Right hindlimb (tissue), 1 donor: ENCODE measurements at regions not wholly inside any gene's neighbourhood (a gene's known extent, or its start where the extent isn't known, plus 50 kb on each side); places are given as distances from the start of the nearest gene placed in this dataset.
"Not testable (repeated sequence)": the region's sequence is repeated elsewhere in the genome, so short reads cannot be mapped to it uniquely, and the experiment has no call there.

Source experiments
- DNase-seq: peaks from one replicate; pipeline ENCODE4 v3.0.0-alpha.2; 2018

DNA sequence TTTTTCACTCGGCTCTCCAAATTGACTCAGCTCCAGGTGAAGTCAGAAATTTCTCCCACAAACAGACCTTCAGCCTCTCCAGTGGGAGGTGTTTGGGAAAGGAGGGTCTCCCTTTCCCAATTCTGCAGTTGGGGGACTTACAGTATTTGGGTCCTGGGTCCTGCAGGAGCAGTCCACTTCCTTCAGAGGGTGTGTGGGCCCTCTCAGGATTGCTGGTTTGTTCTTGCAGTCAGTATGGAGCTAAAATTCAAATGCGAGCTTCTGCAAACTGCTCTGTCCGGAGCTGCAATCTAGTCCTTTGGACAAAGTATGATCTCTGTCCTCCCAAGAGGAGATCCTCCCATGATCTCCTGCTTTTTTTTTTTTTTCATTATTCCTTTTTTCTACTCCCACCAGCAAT lies 87.9 kb upstream of the MSTN start:
- no peak for DNase-seq

DNA sequence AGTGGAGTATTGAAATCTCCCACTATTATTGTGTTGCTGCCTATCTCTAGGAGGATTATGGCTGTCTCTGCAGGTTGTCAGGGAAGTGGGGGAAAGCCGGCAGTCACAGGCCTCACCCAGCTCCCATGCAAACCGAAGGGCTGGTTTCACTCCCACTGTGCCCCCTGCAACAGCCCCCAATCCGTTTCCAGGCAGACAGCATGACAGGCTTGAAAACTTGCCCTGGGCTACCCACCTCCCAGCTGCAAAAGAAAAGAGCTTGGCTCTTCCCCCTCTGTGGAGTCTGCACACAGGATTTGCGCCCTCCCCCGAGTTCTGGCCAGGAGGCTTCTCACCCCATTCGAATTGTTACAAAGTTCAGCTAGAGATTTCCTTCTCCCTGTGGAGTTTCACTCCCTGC lies 87.4 kb upstream of the MSTN start:
- DNase-seq: no peak

DNA sequence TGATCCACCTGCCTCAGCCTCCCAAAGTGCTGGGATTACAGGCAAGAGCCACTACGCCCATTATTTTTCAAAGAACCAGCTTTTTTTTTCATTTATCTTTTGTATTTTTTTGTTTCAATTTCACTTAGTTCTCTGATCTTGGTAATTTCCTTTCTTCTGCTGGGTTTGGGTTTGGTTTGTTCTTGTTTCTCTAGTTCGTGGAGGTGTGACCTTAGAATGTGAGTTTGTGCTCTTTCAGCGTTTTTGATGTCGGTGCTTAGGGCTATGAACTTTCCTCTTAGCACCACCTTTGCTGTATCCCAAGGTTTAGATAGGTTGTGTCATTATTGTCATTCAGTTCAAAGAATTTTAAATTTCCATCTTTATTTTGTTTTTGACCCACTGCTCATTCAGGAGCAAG lies 86.7 kb upstream of the MSTN start:
- DNase-seq: no peak

DNA sequence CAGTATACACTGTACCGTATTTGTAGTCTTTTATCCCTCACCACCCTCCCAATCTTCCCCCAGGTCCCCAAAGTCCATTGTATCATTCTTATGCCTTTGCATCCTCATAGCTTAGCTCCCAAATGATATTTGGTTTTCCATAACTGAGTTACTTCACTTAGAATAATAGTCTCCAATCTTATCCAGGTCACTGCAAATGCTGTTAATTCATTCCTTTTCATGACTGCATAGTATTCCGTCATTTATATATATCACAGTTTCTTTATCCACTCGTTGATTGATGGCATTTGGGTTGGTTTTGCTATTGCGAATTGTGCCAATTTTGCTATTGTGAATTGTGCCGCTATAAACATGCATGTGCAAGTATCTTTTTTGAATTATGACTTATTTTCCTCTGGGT lies 83.6 kb upstream of the MSTN start:
- DNase-seq: not testable (repeated sequence)

DNA sequence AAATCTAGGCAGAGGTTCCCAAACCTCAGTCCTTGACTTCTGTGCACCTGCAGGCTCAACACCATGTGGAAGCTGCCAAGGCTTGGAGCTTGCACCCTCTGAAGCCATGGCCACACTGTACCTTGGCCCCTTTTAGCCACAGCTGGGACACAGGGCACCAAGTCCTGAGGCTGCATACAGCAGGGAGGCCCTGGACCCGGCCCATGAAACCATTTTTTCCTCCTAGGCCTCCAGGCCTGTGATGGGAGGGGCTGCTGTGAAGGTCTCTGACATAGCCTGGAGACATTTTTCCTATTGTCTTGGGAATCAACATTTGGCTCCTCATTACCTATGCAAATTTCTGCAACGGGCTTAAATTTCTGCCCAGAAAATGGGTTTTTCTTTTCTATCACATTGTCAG lies 77.9 kb upstream of the MSTN start:
- not testable (repeated sequence) for DNase-seq

DNA sequence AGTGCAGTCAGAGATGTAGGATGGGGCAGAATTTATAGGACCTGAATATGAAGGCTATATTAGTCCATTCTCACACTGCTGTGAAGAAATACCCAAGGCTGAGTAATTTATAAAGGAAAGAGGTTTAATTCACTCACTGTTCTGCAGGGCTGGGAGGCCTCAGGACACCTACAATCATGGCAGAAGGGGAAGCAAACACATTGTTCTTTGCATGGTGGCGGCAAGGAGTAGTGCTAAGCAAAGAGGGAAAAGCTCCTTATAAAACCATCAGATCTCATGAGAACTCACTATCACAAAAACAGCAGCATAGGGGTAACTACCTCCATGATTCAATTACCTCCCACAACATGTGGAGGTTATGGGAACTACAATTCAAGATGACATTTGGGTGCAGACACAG lies 76.8 kb upstream of the MSTN start:
- DNase-seq: no peak

DNA sequence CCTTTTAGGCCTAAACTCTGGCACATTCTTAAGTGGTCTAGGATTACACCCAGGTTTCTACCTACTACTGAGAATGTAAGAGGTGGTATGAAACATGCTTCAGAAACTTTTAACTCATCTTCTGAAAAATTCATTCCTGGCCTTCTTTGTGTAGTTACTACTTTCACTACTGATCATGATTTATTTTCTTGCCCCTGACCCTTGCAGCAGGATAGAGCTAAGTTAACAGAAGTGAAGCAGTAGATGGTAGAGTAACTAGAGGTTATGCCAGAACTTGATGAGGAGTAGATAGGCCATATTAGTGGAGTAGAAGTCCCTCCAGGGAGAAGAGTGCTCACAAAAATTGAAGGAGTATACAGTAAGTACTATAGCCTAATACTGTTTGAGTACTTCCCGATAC lies 75.5 kb upstream of the MSTN start:
- DNase-seq: no peak

DNA sequence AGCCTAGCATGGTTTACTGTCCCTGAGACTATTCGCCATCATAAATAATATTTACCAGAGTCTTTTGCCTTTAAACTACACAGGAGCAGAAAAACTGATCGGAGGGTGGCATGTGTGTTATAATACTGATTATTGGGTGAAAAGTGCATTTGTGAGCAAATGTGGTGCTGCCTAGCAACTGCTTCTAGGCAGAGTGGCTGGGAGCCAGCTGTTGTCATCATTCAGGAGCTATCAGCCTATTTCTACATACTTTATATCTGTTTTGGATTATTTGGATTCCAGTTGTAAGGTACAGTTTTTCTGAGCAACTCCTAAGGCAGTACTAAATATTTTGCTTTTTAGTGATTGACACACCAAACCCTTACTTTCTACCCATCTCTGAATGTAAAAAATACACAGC lies 75.0 kb upstream of the MSTN start:
- DNase-seq: peak; percentile 36

DNA sequence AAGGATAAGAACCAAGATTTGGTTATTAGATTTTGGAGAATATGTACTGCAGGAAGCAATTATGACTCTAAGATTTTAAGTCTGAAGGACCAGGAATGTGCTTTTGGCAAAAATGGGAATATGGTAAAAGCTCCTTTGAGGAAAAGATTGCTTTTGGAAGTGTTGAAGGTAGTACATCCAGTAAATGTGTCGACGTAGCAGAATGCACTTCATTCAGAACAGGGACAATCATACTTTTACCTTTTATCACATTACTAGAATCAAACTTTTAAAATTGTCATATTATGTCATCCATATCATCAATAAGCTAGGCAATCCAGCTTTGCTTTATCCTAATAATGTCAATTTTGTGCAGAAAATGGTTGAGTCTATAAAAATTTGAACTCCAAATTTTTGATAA lies 74.3 kb upstream of the MSTN start:
- no peak for DNase-seq

DNA sequence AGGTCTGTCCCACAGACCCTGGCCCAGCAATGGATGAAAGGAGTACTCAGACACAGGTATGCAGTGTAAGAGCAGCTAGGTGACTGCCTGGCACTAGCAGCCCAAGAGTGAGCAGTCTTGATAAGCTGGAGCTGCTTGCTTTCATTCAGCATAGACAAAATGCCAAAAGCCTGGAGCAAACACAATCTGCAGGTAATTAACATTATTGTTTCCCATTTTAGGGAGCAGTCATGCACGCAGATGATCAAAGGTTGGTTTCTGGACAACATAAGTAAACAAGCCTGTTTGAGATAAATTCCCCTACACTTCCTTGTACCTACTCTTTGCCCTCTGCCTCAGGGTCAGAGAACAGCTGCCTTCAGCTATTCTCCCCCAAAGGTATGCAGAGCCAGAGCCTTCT lies 73.7 kb upstream of the MSTN start:
- DNase-seq: no peak

DNA sequence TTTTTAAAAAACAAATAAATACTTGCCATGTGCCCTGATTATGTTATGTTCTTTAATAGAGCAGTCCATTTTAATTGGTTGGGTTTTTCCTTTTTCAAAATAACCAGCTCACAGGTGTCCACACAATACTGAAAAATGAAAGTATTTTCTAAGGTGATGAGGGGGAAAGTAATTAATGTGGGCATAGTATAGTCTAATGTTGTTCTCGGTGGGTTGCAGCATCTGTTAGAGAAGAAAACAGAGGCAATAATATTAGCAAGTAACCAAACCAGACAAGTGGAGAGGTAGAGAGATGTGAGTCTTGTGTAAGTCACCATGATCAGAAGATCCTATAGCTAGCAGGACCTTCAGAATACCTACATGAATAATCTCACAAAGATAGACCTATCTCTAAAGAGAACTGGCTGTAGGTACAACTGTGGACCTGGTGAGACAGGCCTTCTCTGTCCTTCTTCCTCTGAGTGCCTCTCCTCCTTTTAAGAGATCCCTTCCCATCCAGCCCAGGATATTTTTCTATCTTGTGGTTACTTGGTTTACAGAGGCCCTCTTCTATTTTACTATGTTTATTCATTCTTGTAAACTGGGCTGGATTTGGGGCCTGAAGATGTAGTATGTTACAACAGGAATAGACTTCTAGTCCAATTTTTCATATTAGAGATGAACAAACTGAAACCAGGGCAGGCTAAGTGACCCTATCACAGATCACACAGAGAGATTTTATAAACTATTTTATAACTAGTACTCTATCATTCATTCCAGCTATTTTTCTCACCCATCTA lies 67.1 kb upstream of the MSTN start:
- no peak for DNase-seq

DNA sequence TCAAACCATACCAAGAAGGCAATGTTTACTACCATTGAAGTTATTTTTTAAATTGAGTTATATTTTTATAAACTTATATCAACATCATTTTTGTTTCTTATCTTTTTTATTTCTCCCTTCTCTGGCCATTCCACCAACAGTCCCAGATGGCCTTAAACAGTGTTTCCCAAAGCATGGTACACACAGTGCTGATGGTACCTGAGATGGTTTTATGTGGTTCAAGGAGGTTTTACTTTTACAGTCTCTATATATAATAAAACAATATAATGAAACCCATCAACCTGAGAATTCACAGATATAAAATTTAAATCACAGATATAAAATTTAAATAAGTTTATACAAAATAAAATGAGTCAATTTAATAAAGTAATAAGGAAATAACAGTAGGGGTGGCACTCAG lies 65.1 kb upstream of the MSTN start:
- no peak for DNase-seq

DNA sequence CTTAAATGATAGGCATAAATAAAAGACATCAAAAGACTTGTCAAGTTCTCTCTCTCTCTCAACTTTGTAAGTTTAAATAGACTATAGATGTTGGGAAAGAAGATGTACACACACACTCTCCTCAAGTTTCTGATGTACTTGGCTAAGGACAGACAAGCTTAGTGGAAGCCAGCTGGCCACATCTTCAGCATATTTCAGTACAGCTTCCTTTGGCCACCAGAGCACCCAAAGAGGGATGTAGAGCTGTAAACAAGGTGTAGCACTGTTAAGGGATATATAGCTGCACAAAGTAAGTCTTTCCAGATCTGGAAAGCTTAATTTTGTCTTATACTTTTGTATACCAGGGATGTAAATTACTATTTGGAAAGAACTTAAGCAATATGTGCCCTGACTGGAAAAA lies 64.3 kb upstream of the MSTN start:
- peak; percentile 63 for DNase-seq

DNA sequence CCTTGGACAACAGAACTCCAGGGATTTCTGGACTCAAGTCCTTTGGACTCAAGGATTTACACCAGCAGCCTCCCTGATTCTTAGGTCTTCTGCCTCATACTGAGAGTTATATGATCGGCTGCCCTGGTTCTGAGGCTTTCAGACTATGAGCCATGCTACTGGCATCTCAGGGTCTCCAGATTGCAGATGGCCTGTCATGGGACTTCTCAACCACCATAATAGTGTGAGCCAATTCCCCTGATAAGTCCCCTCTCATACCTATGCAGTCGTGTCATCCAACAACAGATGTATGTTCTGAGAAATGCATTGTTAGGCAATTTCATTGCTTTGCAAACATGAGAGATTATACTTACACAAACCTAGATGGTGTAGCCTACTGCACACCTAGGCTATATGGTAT lies 61.4 kb upstream of the MSTN start:
- DNase-seq: no peak

DNA sequence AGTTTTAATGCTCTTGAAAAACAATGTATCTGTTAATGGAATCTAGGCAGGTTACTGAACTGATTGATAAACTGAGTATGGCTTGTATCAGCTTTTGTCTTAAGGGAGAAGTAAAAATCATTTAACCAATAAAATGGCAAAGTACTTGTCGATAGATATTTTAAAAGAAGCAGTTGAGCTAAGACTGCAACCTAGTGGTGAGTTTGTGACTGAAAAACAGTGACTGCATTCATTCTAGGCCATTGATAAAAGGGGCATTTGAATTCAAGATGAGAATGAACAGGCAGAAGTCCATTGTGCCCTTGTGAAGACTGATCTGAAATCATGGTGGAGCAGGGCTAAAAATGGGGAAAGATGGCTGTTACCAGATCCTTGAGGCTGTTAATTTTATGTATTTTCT lies 59.4 kb upstream of the MSTN start:
- DNase-seq: no peak

DNA sequence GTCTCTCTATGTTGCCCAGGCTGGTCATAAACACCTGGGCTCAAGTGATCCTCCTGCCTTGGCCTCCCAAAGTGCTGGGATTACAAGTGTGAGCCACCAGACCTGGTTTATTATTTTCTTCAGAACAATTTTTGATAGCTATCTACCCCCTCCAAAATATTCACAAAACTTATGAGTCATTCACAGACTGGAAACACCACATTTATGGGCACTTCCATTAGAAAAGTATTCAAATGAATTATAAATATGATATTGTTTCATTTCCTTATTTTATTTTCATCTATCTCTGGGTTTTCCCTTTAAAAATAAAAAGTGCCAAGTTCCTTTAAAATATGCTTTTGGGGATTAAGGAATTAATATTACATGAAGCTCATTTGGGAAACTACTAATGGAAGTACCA lies 58.8 kb upstream of the MSTN start:
- no peak for DNase-seq

DNA sequence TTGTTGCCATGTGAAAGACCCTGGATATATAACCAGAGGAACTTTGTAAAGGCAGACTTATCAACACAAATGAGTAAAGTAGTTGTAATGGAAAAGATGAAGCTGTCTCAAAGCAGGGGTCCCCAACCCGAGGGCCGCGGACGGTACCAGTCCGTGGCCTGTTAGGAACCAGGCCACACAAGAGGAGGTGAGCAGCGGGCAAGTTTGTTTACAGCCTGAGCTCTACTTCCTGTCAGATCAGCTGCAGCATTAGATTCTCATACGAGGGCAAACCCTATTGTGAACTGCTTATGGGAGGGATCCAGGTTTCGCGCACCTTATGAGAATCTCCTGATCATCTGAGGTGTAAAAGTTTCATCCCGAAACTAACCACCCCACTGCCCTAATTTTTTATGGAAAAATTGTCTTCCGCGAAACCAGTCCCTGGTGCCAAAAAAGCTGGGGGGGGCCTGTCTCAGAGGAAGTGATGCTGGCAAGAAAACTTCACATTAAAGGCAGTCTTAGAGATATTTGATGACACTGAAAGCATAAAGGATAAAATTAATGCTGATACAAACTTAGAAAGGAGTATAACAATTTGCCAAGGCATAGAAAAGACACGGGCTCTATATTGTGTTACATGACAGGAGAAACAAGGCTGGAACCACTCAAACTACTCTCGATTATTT lies 57.5 kb upstream of the MSTN start:
- no peak for DNase-seq

DNA sequence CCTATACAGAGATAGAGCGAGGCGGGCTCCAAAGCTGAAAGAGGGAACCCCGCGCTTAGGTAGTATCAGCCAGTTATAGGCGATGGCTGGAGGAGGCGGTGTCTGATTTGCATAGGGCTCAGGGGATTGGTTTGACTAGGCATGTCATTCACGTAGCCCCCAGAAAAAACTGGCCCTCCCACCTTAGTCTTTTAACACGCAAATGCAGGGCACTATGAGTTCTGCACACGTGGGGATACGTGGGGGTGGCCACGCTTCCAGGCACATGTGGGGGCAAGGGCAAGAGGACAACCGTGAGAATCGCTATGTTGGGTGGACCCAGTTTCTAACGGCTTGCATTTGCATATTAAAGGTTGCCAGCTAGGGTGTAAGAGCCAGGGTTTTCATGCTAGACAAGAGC lies 56.7 kb upstream of the MSTN start:
- peak; percentile 17 for DNase-seq

DNA sequence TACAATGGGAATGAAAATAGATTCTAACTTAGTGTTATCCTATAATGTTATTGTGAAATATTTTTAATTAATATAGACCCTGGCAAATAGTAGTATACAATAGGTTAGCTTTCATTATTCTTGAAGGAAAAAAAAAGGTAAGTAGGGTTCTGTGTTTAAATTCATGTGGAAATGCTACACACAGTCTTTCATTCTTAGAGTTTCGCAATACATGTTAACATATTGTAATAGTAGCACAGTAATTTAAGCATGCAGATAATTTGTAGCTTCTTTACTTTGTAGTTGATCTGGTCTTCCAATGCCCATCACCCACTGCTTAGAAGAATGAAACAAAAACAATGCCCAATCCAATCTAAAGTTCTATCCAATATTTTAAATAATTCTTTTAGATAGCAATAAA lies 54.8 kb upstream of the MSTN start:
- DNase-seq: no peak

DNA sequence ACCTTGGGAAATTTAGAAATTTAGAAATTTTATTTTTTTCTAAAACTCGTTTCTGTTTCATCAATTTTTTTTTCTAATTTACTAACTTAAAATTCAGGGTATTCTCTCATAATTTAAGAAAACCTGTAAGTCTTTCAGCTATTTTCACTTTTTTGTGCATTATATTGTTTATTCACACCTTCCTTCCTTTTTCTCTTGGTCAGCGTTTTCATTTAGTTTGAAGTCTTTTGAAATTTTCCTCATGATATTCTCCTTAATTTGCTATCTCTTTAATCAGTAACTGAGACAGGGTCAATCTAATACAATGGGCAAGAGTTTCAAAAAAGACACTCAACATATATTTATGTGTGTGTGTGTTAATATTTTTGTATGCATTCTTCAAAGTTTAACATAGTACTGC lies 50.5 kb upstream of the MSTN start:
- no peak for DNase-seq
